G401.6 (cell line): ENCODE measurements at regions not wholly inside any gene's neighbourhood (a gene's known extent, or its start where the extent isn't known, plus 50 kb on each side); places are given as distances from the start of the nearest gene placed in this dataset.
"Not testable (repeated sequence)": the region's sequence is repeated elsewhere in the genome, so short reads cannot be mapped to it uniquely, and the experiment has no call there.

Source experiments
- FAIRE-seq: peaks from 2 replicates; lab custom pipeline; 2012; peaks lifted over from hg19 to GRCh38; lab: Jason Lieb, UNC

DNA sequence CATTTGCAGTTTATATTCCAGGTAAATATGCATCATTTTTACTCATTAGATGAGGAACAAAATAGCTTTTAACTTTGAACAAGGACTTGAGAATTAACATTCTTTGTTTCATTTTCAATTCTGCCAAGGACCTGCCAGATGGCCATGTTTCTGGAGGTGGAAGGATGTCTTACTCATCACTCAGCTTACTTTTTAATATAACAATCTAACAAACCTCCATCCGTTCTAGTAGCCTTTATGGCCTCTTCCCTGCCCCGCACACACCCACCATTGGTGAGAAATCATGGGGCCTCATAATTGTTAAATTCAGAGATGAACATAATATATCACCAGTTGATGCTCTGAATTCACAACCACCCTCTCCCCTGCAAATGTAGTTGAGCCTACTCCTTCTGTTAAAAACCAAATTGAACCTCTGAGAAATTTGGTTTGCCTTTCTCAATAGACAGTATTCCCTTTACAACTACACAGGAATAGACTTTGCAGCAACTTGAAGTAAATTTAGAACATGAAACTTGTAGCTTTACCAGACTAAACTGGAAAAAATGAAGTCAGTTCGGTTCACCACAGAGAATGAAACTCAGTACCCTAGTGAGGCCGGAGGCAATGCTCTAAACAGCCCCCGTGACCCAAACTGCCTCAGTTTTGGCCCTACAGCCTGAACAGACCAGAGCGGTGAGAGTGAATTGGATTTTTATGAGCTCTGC lies 50.1 kb upstream of the ACSL4 start:
- FAIRE-seq = no peak

DNA sequence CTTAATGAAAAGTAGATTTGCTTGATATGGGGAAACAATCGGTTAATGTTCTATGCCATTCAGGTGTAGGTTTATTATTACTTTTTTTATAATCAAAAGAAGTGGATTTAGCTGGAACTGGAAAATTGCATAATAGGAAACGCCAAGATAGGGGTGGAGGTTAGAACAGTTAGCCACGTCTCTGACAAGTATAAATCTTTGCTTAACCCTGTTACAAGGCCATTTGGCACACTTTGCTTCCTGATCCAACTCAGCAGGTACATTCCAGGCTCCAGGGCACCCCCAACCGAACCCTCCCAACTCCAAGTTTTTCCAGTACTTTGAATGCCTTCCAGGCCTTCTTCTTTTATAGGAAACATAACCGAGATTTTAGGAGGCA lies 50.6 kb upstream of the ACSL4 start:
- no peak for FAIRE-seq

DNA sequence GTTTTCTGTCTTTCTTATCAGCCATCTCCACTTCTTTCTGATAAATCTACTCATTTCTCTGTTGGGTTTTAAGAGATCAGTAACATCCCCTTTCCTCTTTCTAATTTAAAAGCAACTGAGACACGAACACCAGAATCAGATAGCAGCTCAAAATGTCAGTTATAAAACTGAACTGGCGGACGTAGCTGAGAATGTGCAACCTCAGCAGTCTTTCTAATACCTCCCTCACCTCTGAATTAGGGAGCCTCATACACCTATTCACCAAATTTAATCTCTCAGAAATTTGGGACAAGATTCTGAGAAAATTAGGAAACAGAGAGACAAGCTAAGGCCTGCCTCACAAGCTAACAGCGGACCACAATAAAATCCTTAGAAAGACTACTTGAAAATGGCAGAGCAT lies 52.0 kb upstream of the ACSL4 start:
- no peak for FAIRE-seq

DNA sequence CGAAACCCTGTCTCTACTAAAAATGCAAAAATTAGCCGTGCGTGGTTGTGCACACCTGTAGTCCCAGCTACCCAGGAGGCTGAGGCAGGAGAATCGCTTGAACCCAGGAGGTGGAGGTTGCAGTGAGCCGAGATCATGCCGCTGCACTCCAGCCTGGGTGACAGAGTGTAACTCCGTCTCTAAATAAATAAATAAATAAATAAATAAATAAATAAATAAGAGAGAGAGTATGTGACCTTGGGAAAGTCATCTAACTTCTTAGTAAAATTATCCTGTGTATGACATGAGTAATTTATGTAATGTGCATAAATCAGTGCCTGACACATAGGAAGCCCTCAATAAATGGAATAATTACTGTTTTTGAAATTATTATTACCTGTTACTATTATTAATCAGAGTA lies 57.5 kb upstream of the ACSL4 start:
- not testable (repeated sequence) for FAIRE-seq

DNA sequence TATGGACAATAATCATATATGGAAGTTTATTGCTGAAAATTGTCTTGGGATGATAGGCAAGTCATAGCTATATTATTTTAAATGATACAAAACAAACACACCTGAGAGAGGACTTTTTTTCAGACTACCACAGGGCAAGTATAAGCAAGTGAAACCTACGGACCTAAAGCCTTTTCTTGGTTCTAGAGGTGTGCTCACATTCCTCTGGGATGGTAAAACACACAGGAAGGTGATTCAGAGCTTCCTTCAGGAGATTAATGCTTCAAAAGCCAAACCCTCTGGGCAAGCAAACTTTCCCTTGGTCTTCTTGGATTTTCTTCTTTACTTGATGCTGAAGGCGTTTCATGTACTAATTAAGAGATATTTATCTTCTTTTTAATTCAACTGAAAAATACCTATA lies 60.1 kb upstream of the ACSL4 start:
- no peak for FAIRE-seq

DNA sequence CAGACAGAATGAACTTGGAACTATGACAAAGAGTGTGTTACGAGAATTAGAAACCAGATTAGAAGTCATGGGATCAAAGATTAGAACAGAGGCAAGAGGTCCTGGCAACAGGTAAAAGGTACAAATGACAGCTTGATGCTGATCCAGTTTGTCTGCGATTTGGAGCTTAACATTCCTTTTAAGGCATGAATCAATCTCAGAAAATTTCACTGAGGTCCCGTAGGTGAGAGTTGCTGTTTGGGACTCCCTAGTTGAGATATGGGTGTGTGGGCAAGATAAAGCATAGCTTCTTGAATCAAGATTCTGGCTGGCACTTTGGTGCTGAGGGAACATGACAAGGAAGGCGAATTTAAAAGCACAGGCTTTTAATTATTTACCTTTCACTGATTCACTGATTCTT lies 62.6 kb upstream of the ACSL4 start:
- no peak for FAIRE-seq

DNA sequence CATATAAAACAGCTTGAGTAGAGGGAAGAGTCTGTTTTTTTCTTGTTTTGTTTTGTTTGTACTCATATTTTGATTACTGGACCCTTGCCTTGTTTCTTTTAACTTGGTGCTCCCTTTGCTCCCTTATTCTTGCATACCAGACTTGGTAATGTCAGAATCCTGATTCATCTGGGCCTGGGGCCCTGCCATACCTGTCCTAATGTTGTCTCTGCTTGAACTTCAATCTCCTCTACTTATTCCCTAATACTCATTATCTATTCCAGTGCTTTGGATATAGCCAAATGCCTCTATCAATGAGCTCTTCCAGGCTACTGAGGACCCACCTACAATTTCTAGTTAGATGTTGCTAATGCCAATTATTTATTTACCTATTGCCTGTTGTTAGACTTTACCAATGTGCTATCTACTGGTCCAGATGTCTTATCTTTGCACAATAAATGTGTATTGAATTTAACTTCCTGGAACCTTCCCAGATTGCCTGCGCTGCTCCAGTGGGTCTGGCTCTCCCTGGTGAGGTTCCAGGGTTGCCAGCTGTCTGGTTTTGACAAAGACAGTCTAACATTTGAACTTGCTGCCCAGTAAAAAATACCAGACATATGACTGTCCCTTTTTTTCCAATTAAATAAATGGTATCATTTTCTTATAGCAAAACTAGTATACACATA lies 64.4 kb upstream of the ACSL4 start:
- FAIRE-seq = no peak

DNA sequence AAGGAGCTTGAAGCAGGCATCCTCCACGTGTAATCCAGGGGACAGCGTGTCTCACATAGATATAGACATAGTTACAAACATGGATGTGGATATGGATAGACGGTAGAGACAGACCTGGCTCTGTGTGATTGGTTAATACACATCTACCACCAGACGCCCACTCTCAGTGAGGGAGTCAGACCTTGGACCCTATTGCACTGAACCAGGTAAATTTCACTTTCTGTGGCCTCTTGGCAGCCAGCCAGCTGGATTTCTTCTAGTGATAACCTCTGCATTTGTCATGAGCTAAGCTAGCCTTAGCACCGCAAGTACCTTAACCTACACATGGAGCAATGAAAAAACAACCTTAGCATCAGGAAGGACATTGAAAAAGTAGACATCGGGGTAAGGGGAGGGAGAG lies 79.2 kb upstream of the ACSL4 start:
- no peak for FAIRE-seq

DNA sequence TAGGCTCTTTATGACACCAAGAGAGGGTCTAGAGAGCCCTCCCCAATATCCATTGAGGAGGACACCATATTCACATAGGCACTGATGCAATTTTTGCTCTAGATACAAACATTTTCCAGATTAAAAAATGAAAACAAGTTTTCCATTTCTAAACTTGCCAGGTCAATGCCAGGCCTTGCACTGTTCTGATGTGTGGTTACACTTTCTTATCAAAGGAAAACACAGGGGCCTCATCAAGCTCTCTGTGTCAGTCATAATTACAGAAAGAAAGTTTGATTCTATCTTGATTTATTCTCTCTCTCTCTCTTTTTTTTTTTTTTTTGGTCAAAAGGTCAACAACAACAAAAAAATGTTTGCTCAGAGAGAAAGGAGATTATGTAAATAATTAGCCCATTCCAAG lies 80.2 kb upstream of the ACSL4 start:
- no peak for FAIRE-seq

DNA sequence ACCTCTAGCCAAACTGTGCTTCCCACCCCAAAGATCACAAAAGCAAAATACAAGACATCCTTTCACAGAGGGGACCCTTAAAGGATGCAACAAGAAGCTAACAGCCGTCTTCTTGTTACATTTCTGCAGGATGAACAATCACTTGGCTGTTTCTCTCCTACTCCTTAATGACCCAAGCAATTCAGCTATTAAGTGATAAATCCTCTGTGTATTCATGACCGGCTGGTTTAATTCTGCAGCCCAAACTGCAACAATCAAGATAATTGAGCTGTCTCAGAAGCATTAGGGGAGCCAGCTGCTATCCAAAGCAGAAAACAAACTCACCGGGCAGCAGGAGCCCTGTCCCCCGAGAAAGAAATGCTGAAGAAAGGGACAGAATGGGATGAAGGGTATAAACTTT lies 85.9 kb upstream of the ACSL4 start:
- FAIRE-seq = no peak

DNA sequence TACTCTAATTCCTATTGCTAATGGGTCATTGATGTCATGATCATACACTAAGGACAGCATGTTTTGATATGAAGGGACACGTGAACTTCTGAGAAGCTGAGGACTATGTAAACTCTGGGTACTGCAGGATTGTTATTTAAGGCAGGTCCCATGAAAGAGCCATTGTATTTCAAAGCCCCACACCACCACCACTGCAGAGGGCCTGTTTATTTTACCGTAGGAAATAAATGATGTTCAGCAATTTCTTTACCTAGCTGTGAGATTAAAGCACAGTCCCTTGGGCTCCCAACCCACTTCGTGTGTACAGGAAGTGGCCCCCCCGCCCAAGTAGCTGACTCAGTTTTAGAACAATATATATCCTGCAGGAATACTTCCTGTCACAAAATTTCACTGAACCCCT lies 89.8 kb upstream of the ACSL4 start:
- FAIRE-seq = no peak

DNA sequence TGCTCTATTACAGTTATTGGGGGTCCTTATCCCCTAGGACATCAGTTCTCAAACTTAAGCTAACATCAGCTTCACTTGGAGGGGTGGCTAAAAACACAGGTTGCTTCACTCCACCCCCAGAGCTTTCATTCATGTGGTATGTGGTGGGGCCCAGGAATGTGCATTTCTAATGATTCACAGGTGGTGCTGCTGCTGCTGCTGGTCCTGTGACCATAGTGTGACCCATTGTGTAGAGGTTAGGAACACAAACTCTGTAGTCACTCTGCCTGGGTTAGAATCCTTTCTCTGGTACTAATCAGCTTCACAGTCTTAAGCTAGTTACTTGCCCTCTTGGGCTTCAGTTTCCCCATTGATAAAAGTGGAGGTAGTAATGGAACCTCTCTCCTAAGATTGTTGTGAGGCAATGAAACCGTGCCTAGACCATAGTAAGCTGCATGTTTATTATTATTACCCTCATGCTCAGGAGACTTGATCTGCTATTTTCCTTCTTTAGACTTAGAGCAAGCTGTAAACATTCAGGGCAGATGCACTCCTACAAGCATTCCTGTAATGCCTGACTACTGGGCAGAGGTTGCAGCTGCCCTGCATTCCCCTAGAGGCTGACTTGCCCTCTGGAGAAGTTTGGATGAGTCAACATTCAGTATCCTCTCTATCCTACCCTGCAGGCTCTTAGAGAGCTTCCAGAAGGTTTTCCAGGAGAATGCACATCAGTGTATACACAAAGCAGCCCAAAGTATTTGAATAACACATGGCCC lies 94.1 kb upstream of the ACSL4 start:
- FAIRE-seq = no peak

DNA sequence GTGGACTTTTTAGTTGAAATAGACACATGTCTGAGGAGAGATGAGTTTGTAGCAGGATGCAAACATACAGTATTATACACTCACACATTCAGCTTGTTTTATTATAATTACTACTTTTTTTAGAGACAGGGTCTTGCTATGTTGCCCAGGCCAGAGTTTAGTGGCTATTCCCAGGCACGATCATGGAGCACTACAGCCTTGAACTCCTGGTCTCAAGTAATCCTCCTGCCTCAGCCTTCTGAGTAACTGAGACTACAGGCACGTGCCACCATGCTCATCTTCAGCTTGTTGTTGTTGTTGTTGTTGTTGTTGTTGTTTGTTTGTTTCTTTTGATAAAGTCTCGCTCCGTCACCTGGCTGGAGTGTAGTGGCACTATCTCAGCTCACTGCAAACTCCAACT lies 94.7 kb upstream of the ACSL4 start:
- FAIRE-seq = no peak

DNA sequence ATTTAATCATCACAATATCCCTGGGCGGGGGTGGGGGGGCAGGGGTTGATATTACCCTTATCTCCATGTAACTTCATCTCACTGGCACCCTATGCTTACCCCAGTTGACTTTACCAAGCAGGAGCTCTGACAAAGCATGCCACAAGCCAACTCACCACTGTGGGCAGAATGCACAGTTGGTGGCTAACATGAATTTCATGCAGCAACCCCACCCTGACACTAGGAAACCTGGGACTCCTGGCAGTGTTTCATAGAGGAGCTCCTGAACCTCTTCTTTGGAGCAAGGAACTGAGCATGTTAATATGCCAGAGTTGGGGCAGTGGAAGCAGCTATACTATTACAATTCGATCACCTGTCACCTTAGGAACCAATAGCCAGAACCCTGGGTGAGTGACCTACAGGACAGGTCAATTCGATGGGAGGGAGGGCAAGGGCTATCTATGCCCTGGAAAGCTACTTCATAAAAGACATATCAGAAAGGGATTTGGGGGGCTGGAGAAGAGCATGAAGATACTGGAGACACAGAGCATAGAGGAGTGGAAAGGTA lies 97.2 kb upstream of the ACSL4 start:
- FAIRE-seq = no peak

DNA sequence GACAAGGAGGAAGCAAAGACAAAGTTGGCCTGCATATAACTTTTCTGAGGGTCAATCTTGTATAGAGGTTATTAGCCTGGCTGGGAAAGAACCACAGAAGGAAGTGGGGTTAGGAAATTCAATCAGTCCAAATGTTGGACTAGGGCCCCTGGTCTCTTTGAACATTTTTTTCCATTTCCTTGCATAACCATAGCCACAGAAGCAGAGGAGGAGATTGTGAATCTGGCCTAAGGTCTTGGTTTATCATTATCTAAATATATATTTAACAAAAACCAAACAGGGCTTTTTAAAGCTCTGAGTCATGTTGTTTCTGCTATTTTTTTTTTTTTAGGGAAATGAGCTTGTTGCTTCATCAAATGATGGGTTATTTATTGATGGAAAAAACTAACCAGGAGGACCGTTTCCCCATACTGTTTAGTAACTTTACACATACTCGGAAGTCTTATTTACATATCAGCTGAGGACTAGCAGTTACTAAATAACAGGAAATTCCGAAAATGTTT lies 97.7 kb upstream of the ACSL4 start:
- FAIRE-seq = no peak

DNA sequence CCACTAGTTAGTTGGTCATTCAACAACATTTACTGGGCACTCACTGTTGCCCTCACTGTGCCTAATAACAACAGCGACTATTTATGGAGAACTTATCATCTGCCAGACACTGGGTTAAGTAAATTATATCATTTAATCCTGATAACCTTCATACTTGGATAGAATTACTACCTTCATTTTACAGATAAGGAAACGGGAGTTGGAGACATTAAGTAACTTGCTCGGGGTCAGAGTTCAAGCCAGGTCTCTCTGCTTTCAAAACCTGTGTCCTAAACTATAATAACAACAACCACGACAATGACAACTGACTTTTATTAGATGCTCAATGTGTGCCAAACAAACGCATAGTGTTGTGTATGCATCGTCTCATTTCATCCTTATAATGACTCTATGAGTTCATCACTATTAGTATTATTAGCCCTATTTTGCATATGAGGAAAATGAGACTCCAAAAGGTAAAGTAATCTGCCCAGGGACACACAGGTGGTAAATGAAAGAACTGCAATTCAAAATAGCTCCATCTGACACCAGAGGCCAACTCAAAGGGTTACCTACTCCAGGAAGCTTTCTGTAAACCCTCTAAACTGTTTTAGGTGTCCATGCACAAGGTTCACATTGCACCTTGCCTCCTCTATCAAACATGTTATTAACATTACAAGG lies 98.4 kb upstream of the ACSL4 start:
- FAIRE-seq = no peak

DNA sequence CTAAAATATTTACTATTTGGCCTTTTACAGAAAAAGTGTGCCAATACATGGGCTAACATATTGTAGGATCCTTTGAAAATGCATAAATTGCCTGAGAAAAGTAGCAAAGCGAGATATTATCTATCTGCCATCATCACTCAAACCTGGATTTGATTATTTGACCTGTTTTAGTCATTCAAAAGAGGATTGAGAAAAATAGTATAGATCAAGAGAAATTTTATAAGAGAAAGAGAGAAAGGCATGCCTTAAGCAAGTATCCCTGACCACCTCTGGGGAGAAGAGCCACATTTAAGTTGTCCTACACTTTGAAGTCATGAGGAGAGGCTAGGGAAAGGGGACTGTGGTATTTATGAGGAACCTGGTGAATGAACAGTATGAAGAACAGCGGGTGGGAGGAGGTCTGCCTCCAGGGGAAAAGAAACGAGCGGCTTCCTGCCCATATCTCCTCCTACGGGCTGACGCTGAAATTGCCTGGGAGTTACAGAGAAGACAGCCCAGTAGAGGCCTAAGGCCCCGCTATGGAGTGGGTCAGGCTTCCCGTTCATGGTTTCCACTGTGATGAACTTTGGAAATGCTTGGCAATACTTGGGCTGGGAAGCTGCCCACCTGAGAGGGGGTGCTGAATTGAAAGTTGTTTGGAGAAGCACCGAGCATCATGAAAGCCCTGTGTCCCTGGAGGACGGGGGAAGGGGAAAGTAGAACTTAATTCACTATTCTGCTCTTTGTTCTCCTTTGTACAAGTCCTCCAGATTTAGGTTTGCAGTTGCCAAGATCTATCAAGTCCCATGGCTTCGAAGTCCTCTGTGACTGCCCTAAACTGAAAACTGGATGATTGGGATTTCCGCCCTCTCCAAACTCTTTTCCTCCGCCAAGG lies 106.9 kb upstream of the ACSL4 start:
- FAIRE-seq = no peak

DNA sequence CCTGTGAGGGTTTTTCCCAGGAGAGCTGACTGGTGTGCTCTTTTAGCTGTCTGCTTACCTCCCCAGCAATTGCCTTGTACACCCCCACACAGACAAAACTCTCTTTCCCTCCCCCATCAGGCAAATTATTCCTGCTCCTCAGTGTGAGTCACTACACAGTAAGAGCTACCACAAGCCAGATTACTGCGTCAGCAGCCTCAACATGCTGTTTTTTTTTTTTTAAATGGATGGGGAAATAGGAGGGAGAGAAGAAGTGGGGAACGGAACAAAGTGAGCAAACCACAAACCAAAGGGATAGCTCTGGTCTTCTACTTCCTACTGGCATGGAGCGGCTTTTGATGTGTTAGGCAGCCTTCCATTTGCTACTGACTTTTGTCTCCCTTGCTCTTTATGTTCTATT lies 107.5 kb upstream of the ACSL4 start:
- no peak for FAIRE-seq

DNA sequence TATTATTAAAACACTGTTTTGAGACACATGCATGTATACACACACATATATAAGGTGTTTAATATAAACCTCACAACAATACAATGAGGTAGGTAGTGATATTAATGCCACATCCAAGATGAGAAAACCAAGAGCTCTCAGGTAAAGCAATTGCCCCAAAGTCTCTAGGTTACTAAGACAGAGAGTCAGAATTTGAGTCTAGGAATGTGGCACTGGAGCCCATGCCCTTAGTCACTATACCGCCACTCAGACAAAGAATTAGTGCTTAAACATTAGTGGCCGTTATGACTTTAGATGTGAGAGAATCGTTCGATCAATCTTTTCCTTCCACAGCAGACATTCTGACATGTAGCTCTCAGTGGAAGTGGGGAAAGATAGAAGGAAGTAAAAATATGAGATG lies 108.2 kb upstream of the ACSL4 start:
- no peak for FAIRE-seq

DNA sequence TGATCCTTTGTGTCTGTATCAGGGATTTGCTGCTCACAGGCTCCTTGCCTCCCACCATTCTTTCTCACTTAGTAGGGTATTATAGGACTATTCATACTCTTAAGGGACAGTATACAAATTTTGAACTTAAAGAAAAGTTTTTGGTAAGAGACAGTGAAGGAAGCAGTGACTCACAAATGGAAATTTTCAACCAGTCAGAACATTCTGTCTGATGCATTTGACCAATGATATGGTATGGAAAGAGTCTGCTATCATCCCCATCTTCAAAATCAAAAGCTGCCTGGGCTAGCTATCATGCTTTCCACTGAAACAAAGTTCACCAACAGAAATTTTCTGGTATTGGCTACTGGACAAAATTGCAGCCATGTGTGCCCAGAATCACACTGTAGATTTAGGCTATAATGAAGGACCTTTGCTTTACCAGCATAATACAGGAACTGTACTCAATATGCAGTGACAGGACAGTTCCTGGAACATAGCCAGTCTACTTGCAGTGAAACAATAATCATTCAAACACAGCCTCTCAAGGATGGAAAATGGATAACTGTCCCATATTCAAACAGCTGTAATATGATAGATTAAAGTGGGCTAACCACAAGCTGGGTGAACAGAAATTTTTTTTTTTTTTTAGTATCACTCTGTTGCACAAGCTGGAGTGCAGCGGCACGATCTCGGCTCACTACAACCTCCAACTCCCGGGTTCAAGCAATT lies 109.0 kb upstream of the ACSL4 start:
- no peak for FAIRE-seq

DNA sequence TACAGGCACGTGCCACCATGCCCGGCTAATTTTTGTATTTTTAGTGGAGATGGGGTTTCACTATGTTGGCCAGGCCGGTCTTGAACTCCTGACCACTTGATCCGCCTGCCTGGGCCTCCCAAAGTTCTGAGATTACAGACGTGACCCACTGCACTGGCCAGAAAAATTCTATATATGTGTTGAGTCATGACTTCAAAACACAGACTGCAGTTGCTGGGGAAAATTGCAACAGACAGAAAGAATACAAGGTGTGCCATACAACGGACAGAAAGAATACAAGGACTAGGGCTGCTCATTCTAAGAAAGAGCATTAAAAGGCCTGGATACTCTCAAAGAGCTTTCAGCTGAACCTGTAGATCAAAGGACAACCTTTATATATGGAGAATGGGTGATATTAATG lies 109.6 kb upstream of the ACSL4 start:
- FAIRE-seq = no peak
